NCI-H2227 (cell line): ENCODE measurements at regions not wholly inside any gene's neighbourhood (a gene's known extent, or its start where the extent isn't known, plus 50 kb on each side); places are given as distances from the start of the nearest gene placed in this dataset.
A peak's percentile ranks its signal among the peaks of the same experiment; 100 is the strongest.
"Not testable (repeated sequence)": the region's sequence is repeated elsewhere in the genome, so short reads cannot be mapped to it uniquely, and the experiment has no call there.

Experiments
- DNase-seq: peaks from one replicate; lab custom pipeline; 2025; ENCODE audit not compliant: unreplicated experiment; lab: John Stamatoyannopoulos, UW

DNA sequence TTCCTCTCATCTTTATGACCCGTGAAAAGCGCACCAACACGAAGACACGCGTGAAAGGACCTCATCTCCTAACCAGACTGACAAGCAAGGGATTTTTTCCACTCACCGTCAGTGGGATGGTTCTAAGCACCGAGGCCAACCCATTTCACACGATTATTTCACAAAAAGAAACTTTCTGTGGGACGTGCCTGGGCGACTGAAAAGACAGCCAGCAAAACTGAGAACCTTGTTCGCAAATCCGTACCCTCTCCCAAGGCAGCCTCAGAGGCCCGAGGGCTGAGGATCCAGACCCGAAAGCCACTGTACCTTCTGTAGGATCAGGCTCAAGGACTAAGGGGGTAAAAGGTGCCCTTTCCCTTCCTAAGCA lies 84.9 kb upstream of the METTL9 start:
- DNase-seq, result not testable (repeated sequence)

DNA sequence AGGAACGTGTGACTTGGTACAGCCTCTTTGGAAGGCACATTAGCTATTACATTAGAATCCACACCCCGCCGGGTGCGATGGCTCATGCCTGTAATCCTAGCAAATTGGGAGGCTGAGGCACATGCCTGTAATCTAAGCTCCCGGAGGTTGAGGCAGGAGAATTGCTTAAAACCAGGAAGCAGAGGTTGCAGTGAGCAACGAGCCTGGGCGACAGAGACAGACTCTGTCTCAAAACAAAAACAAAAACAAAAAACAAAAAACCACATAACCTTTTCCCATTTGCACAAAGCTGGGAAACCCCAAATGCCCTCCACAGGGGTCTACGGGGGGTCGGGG lies 82.7 kb upstream of the METTL9 start:
- DNase-seq, result not testable (repeated sequence)

DNA sequence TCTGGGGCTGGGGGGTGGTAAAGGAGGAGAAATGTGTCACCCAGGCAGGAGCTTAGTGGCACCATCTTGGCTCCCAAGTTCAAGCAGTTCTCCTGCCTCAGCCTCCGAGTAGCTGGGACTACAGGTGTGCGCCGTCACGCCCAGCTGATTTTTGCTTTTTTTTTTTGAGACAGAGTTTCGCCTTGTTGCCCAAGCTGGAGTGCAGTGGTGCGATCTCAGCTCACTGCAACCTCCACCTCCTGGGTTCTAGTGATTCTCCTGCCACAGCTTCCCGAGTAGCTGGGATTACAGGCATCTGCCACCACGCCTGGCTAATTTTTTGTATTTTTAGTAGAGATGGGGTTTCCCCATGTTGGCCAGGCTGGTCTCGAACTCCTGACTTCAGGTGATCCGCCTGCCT lies 82.1 kb upstream of the METTL9 start:
- not testable (repeated sequence) for DNase-seq

DNA sequence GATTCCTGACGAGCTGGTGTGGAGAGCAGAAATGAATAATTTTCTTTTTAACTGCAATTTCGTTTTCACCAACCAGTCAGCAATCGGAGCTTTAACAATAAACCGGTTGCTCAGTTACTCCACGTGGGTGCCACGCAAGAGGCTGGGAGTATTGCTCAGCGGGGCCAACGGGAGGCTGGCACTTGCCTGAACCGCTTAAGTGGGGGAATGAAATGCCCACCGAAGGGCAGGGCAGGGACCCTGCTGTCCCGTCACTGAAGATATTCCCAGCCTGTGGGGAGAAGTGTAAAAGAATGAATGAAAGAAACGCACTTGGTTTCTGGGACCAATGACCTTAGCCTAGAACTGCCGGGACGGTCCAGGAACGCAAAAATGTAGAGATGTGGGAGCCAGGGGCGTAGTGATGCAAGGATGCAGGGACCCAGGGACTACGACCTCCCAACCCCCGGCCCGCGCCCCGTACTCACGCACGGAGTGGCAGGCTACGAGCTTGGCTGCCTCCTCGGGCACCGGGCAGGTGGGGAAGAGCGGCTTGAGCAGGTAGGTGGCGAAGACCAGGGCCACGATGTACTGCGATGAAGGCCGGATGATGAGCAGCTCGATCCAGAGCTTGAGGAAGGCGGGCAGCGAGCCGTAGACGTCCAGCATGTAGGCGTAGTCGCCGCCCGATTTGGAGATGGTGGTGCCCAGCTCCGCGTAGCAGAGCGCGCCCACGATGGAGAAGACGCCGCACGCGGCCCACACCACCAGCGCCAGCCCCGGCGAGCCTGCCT lies 79.8 kb upstream of the METTL9 start:
- DNase-seq, result not testable (repeated sequence)

DNA sequence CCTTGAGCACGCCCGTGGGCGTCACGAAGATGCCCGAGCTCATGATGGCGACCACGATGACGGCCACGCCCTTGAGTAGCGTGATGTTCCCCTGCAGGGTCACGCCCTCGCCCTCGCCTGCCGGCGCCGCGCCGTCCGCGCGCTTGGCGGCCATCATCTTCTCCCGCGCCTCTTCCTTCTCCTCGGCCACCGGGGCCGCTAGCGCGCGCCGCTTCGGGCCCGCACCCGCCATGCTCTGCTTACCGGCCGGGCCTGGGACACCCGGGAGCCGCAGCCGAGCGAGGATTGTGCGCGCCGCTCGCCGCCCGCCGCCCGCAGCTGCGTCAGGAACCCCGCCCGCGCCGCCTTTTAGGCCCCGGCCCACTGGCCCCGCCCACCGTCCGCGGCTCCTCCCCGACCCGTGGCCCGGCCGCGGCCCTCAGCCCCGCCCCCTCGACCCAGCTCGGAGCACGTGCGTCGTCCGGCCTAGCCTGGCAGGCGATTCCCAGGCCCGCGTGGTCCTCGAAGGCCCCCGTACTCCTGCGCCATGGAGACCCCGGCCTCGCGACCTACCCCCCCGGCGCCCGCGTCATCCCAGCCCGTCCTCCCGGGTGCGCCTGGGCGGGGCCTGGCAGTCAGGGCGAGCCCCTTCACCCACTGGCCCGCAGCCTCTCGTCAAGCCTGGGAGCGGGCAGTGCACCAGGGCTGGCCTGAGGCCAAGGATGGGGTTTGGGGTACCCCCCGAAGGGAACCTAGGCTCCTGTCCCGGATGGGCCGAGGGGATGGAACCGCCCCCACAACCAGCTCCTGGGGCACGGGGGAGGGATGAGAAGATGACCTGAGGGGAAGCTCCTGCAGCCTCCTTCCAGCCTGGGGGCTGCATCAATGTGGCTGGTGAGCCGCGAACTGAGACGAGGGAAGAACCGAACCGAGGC lies 79.0 kb upstream of the METTL9 start:
- peak; percentile 95 for DNase-seq

DNA sequence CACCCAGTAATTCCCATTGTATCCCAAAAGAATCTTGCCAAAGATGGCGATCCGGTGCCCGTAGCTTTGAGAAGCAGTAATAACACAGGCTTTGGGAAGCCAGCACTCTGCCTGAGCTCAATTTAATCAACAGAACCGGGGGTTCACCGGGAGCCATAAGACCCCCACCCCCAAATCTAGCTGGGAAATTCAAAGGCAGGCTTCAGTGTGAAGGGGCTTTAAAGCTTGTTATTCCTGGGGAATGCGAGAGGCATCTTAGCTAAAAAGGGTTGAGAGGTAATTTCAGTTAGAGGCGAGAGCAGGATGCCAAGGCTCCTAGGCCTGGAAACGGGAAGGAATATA lies 78.4 kb upstream of the METTL9 start:
- not testable (repeated sequence) for DNase-seq

DNA sequence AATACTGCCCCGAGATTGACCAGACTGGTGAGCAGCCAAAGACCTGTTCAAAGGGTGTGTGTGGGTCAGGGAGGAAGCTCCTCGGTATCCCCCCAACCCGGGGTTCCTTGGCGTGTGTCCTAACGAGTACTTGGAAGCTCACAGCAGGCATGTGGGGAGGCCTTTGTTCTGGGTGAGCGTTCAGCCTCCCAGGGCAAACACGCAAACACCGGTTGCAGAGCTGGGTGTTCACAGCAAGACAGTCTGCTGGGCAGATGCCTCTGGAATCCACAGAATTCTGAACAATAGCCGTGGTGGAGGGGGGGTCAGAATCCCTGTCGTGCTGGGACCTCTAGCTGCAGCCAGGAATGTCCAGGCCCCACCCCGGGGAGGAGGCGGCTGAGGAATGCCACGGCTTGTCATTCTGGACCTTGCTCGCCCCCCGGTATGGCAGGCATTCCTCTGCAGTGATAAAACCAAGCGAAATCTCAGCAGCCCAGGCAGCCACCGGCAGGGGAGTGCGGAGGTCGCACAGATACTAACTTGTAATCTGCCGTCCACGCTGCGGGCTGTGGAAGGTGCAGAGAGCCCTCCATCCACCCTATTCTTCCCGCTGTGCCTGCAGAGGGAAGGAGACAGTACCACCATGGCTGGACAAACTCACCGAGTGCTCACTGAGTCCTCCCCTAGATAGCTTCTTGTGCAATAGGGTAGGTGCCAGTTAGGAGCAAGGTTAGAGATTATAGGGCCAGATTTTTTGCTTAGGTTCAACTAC lies 77.8 kb upstream of the METTL9 start:
- not testable (repeated sequence) for DNase-seq

DNA sequence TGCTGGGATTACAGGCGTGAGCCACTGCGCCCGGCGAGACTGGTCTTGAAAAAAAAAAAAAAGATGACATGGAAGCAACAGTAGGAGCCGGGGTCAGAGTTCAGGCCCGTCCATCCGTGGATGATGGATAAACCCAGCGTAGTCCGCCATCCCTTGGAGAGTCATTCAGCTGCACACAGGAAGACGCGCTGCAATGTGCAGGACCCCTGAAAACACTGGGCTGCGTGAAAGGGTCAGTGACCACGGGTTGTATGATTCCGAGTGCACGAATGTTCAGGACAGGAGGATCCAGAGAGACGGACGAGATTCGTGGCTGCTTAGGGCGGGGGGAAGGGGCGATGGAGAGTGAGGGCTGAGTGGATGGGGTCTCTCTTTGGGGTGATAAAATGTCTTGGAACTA lies 76.5 kb upstream of the METTL9 start:
- not testable (repeated sequence) for DNase-seq

DNA sequence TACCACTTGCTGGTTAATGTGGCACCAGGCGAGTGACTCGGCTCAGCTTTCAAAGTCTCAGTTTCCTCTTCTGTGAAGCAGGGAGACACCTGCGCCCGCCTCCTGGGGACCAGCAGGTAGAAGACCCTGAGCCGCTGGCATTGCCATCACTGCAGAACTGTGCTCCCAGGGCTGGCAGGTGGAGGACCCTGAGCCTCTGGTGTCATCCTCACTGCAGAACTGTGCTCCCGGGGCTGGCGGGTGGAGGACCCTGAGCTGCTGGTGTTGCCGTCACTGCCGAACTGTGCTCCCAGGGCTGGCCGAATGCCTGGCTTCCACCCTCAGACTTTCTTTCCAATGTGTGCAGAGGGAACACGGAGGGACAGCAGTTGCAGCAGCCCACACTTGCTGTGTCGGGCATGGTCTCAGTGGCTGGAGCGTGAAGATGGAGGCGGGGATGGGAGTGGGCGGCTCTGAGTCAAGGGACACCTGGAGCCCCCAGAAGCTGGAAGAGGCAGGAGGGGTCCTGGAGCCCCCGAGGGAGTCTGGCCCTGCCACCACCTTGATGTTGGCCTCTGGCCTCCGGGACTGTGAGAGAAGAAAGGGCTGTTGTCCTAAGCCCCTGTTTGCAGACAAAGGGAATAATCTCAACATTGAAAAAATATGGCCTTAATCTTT lies 75.8 kb upstream of the METTL9 start:
- no peak for DNase-seq

DNA sequence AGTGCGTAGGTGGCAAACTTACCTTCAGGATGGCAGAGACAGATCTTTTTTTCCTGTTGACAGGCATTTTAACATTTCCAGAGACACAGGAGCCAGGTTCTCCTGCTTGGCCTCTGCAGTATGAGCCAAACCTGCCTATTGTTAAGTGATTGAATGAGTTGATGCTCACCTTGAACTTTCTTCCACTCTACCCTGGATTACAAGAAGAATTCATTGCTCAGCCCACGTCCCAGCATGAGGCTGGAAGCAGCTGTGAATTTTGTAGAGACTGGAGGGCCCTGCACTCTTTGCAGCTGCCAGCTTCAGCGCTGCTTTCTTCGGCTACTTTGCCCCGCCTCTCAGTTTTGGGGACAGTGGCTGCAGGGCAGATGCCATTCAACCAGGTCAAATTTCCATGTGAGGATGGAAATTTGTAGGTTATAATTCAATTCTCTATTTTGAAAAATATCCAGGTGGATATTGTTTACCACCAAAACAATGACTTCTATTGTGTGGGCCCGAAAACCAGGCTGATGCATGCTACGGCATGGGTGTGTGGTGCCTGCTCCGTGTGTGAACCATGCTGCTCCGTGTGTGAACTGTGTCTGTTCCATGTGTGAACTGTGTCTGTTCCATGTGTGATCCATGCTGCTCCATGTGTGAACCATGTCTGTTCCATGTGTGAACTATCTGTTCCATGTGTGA lies 75.2 kb upstream of the METTL9 start:
- no peak for DNase-seq

DNA sequence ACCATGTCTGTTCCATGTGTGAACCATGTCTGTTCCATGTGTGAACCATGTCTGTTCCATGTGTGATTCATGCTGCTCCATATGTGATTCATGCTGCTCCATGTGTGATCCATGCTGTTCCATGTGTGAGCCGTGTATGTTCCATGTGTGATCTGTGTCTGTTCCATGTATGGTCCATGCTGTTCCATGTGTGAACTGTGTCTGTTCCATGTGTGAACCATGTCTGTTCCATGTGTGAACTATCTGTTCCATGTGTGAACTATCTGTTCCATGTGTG lies 74.7 kb upstream of the METTL9 start:
- DNase-seq, result not testable (repeated sequence)

DNA sequence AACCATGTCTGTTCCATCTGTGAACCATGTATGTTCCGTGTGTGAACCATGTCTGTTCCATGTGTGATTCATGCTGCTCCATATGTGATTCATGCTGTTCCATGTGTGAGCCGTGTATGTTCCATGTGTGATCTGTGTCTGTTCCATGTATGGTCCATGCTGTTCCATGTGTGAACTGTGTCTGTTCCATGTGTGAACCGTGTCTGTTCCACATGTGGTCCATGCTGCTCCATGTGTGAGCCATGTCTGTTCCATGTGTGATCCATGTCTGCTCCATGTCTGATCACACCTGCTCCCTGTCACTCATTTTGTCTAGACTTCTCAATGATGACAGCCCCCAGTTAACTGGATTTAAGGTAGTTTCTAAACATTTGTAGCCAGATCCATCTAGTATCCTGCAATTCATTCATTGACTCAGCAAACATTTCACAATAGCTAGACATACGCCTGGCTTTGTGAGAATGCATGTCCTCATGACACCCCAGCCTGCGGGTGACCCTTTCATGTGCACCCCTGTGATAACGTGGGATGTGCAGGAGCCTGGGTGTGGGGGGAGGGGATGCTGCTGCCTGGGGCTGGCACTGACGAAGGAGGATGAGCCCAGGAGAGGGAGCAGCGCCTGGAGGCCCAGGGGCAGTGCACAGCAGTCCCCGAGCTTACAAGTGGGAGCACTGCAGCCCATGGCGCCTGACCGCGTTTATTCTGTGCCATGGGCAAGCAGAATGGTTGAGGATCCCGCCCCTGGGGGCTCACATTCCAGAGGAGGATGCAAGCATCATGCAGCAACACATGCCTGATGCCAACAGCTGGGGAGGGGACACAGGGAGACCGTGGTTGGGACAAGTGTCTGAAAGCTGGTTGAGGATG lies 74.1 kb upstream of the METTL9 start:
- DNase-seq, result peak; percentile 27

DNA sequence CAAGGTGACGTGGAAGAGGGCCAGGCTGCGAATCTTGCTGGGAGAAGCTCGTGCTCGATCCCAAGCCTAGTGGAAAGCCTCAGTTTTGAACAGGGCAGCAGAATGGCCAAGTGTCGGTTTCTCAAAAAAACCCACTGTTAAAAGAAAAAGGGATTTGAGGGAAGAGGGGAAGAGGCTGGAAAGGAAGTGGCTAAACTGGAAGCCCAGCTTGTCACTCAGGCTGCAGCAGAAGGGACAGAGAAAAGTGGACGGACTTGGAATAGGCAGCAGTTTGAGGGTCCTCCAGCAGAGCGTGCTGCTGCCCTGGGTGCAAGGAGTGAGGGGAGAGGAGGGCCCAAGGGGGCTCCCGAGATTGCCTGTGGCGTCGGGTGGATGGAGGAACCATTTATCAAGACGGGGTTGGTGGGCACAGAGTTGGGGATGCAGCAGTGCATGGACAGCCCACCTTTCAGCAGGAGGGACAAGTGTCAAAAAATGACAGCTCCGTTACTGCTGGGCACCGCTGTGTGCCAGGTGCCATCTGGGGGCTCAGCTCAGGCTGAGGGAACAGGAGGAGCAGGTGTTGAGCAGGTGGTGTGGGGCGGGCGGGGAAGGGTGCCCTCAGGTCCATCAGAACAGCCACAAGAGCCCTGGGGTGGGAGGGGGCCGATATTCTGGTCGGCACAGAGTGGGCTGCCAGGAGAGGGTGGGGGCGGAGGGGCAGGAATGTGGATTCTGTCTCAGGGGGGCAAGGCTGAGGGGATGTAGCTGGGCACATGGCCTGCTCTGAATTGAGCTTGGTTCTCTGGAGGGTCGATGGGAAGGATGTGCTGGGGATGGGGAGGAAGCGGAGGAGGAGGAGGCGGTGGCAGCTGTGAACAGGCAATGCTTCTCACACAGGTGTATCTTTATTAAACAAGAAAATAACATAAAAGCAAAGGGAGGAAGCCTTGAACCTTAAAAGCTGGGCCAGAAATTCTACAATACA lies 73.1 kb upstream of the METTL9 start:
- not testable (repeated sequence) for DNase-seq

DNA sequence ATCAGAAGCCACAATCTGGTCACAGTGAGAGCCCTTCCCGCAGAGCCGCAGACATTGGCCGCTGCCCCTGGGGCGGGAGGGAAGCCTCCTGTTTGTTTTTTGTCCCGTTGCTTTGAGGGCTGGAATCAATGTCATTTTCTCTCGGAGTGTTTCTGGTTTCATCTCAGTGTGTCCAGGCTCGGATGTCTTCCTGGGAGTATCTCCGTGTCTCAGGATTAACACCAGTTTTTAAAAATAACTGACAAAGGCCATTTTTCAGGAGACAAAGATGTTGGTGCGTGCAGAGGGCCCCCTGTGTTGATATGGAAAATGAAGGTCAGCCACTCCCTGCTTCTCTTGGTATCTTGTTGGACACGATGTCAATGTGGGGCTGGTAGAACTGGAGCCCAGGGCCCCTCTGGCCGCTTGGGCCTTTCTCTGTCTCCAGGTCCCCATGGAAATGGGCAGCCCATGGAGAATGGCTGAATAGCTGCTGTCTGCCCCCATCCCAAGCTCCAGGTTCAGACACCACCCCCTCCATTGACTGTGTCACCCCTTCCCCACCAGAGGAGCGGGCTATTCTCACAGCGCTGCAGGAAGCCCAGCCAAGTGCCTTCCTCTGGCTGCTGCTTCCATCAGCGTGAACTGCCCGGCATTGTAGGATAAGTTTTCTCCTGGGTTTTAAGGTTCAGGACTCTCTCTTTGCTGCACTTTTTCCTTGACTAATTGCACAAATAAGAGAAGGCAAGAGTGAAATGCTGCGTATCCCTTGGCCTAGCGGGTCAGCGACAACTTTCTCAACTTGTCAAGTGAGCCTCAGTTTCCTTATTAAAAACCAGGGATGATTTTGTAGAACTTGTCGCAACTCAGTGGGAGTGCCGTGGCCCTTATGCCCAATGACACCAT lies 72.2 kb upstream of the METTL9 start:
- no peak for DNase-seq

DNA sequence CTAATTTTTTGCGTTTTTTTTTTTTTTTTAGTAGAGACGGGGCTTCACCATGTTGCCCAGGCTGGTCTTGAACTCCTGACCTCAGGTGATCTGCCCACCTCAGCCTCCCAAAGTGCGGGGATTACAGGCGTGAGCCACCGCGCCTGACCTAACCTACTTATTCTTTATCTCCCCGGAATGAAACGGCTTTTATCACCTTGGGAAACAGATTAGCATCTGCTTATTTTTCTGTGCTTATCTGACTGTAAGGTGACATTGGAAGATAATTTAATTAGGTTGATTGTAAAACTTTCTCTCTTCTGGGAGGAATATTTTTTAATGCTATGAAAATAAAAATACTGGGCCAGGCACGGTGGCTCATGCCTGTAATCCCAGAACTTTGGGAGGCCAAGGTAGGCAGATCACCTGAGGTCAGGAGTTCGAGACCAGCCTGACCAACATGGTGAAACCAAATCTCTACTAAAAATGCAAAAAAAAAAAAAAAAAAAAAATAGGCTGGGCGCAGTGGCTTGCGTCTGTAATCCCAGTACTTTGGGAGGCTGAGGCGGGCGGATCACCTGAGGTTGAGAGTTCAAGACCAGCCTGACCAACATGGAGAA lies 70.2 kb upstream of the METTL9 start:
- DNase-seq, result not testable (repeated sequence)

DNA sequence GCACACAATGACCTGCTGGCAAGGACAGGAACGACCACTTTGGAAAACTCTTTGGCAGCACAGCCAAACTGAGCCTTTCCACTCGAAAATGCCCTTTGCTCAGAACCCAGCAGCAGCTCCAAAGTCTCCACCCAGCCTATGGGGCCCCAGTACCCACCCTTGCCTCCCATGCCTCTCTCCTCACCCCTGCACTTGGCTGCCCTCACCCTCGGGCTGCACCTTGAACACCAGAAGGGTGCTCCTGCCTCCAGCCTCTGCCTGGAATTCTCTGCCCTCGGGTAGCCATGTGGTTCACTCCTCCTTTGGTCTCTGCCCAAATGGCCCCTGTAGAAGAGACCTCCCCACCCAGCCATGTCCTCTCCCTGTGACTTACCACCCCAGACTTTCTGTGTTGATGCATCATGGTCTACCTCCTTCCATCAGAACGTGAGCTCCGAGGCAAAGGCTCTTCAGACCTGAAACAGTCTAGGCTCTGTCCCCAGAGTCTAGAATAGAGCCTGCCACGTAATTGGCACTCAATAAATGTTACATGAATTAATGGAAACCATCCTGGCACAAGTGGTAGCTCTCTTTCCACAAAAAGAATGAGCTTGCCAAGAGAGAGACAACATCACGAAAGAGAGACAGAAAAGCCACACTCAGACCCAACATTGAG lies 68.5 kb upstream of the METTL9 start:
- DNase-seq, result not testable (repeated sequence)

DNA sequence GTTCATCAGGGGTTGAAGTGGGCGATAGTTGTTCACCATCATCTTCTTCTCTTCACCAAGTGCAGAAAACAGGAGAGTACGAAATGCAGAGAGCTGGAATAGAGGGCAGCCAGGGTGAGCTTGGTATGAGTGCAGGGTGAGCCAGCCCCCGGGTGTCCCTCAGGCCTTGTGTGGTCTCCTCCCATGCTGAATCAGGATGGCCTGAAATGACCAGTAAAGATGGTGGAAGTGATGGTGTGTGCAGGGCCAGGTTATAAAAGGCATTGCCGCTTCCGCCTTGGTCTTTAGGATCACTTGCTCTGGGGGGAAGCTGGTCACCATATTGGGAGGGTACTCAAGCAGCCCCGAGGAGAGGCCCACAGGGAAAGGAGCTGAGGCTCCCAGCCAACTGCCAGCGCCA lies 66.4 kb upstream of the METTL9 start:
- not testable (repeated sequence) for DNase-seq
